Neural cell (in vitro differentiated cells): ENCODE measurements at regions not wholly inside any gene's neighbourhood (a gene's known extent, or its start where the extent isn't known, plus 50 kb on each side); places are given as distances from the start of the nearest gene placed in this dataset.

Experiments used
- H2AFZ ChIP-seq: fragments of 200-600, 300-800 bp; sonication (generic), shearing (Covaris generic); 2 replicates; pipeline ENCODE4 v1.6.0; 2014; ENCODE audit warnings: low read depth, mild to moderate bottlenecking, antibody characterized with exemption, low read length, moderate library complexity
- H3F3A ChIP-seq: fragments of 200-600 bp; shearing (Covaris generic); 2 replicates; pipeline ENCODE4 v1.6.1; 2016; ENCODE audit warnings: mild to moderate bottlenecking, moderate library complexity, mixed read lengths, antibody characterized with exemption, low read length; ENCODE audit not compliant: insufficient read depth, poor library complexity, severe bottlenecking
- H3K27ac ChIP-seq: fragments of 200-600, 300-800 bp; sonication (generic), shearing (Covaris generic); 2 replicates; pipeline ENCODE4 v1.5.1; 2014; ENCODE audit warnings: mild to moderate bottlenecking, low read length, moderate library complexity
- H3K27me3 ChIP-seq: fragments of 300-800, 200-600 bp; sonication (generic), shearing (Covaris generic); 2 replicates; pipeline ENCODE4 v1.6.0; 2014; ENCODE audit warnings: mild to moderate bottlenecking, low read depth, low read length, moderate library complexity; ENCODE audit not compliant: insufficient read depth
- H3K36me3 ChIP-seq: fragments of 300-800, 200-600 bp; sonication (generic), shearing (Covaris generic); 2 replicates; pipeline ENCODE4 v1.5.1; 2014; ENCODE audit warnings: mild to moderate bottlenecking, antibody characterized with exemption, low read length, moderate library complexity; ENCODE audit not compliant: insufficient read depth
- H3K4me2 ChIP-seq: fragments of 300-800, 200-600 bp; sonication (generic), shearing (Covaris generic); 2 replicates; pipeline ENCODE4 v1.6.0; 2014; ENCODE audit warnings: mild to moderate bottlenecking, low read length
- H3K4me3 ChIP-seq: fragments of 300-800, 200-600 bp; sonication (generic), shearing (Covaris generic); 2 replicates; pipeline ENCODE4 v1.5.1; 2014; ENCODE audit warnings: mild to moderate bottlenecking, low read length, moderate library complexity
- H3K79me2 ChIP-seq: fragments of 200-600 bp; shearing (Covaris generic); replicated peaks from 2 replicates; pipeline ENCODE4 v1.6.0; 2014; ENCODE audit warnings: mild to moderate bottlenecking, low read length, moderate library complexity; ENCODE audit not compliant: insufficient read depth
- H3K9ac ChIP-seq: fragments of 300-800, 200-600 bp; sonication (generic), shearing (Covaris generic); 2 replicates; pipeline ENCODE4 v1.6.1; 2016; ENCODE audit warnings: mild to moderate bottlenecking, low read length, mixed read lengths
- H3K9me2 ChIP-seq: fragments of 200-600 bp; shearing (Covaris generic); 2 replicates; pipeline ENCODE4 v1.6.1; 2016; ENCODE audit warnings: mild to moderate bottlenecking, low read length, mixed read lengths; ENCODE audit not compliant: insufficient read depth
- H3K9me3 ChIP-seq: fragments of 200-600, 300-800 bp; sonication (generic), shearing (Covaris generic); 2 replicates; pipeline ENCODE4 v1.6.1; 2016; ENCODE audit warnings: mild to moderate bottlenecking, mixed run types, low read length, moderate library complexity, mixed read lengths
- H4K20me1 ChIP-seq: fragments of 200-600 bp; shearing (Covaris generic); 2 replicates; pipeline ENCODE4 v1.6.1; 2016; ENCODE audit warnings: mild to moderate bottlenecking, mixed run types; ENCODE audit not compliant: insufficient read depth
- EP300 ChIP-seq: fragments of 450-650 bp; conservative IDR thresholded peaks from 2 replicates; pipeline ENCODE4 v1.6.1; 2014; ENCODE audit warnings: antibody characterized with exemption, mild to moderate bottlenecking, moderate library complexity; ENCODE audit not compliant: poor library complexity, severe bottlenecking
- EZH2 ChIP-seq: fragments of 200-600, 300-800 bp; shearing (Covaris generic), sonication (generic); IDR thresholded peaks from 2 replicates; pipeline ENCODE4 v1.6.1; 2014; ENCODE audit warnings: antibody characterized with exemption, low read length, borderline replicate concordance, mild to moderate bottlenecking; ENCODE audit not compliant: insufficient read depth, poor library complexity, severe bottlenecking
- MXI1 ChIP-seq: fragments of 450-650 bp; conservative IDR thresholded peaks from 2 replicates; pipeline ENCODE4 v1.6.1; 2014; ENCODE audit warnings: antibody characterized with exemption, mild to moderate bottlenecking; ENCODE audit not compliant: poor library complexity, severe bottlenecking
- POLR2AphosphoS5 ChIP-seq: IDR thresholded peaks from 2 replicates; pipeline ENCODE4 v1.6.1; 2012
- RAD21 ChIP-seq: fragments of 450-650 bp; conservative IDR thresholded peaks from 2 replicates; pipeline ENCODE4 v1.6.1; 2014; ENCODE audit warnings: antibody characterized with exemption, mild to moderate bottlenecking, moderate library complexity
- SMC3 ChIP-seq: fragments of 450-650 bp; conservative IDR thresholded peaks from 2 replicates; pipeline ENCODE4 v1.6.1; 2014; ENCODE audit warnings: antibody characterized with exemption, mild to moderate bottlenecking, moderate library complexity; ENCODE audit not compliant: poor library complexity
- TAF1 ChIP-seq: IDR thresholded peaks from 2 replicates; pipeline ENCODE4 v1.6.1; 2012; ENCODE audit warnings: low read depth
- TF ChIP-seq, protein P1 (sequence below): fragments of 450-650 bp; IDR thresholded peaks from 2 replicates; pipeline ENCODE4 v1.5.1; 2014; ENCODE audit warnings: antibody characterized with exemption, mild to moderate bottlenecking, moderate library complexity; ENCODE audit not compliant: poor library complexity, severe bottlenecking
- TF ChIP-seq, protein P2 (sequence below): IDR thresholded peaks from 2 replicates; pipeline ENCODE4 v1.6.1; 2012; ENCODE audit warnings: borderline replicate concordance

DNA sequence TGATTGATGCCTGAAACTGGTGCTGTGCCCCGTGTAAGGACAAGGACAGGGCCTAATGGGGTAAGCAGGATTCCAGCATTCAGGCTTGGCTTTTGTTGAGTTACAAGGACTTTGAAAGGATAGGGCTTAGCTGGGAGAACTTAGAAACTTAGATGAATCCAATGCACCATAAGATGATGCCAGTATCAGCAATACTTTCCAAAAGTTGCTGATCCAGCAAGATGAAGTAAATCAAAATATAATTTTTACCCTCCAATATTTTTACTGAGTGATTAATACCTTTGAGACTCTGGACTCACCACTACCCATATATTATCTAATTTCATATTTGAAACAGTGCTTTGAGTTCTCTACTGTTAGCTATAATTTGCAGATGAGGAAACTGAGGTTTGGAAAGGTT is 354.5 kb upstream of the ATP5MC3 start:
- no peak overlapping the region for H3K9ac ChIP-seq
- H3K9me2 ChIP-seq, result no peaks in the 10 kb centered on the region
- no peaks in the 10 kb centered on the region for H3K36me3 ChIP-seq
- H3F3A ChIP-seq, result no peaks in the 10 kb centered on the region
- no peak overlapping the region for H3K4me3 ChIP-seq
- TF ChIP-seq, protein P1, sequence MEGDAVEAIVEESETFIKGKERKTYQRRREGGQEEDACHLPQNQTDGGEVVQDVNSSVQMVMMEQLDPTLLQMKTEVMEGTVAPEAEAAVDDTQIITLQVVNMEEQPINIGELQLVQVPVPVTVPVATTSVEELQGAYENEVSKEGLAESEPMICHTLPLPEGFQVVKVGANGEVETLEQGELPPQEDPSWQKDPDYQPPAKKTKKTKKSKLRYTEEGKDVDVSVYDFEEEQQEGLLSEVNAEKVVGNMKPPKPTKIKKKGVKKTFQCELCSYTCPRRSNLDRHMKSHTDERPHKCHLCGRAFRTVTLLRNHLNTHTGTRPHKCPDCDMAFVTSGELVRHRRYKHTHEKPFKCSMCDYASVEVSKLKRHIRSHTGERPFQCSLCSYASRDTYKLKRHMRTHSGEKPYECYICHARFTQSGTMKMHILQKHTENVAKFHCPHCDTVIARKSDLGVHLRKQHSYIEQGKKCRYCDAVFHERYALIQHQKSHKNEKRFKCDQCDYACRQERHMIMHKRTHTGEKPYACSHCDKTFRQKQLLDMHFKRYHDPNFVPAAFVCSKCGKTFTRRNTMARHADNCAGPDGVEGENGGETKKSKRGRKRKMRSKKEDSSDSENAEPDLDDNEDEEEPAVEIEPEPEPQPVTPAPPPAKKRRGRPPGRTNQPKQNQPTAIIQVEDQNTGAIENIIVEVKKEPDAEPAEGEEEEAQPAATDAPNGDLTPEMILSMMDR, result no peak
- TF ChIP-seq EP300 (no peak), POLR2AphosphoS5 (no peak), MXI1 (no peak), SMC3 (no peak), RAD21 (no peak), TAF1 (no peak)
- TF ChIP-seq, protein P2, sequence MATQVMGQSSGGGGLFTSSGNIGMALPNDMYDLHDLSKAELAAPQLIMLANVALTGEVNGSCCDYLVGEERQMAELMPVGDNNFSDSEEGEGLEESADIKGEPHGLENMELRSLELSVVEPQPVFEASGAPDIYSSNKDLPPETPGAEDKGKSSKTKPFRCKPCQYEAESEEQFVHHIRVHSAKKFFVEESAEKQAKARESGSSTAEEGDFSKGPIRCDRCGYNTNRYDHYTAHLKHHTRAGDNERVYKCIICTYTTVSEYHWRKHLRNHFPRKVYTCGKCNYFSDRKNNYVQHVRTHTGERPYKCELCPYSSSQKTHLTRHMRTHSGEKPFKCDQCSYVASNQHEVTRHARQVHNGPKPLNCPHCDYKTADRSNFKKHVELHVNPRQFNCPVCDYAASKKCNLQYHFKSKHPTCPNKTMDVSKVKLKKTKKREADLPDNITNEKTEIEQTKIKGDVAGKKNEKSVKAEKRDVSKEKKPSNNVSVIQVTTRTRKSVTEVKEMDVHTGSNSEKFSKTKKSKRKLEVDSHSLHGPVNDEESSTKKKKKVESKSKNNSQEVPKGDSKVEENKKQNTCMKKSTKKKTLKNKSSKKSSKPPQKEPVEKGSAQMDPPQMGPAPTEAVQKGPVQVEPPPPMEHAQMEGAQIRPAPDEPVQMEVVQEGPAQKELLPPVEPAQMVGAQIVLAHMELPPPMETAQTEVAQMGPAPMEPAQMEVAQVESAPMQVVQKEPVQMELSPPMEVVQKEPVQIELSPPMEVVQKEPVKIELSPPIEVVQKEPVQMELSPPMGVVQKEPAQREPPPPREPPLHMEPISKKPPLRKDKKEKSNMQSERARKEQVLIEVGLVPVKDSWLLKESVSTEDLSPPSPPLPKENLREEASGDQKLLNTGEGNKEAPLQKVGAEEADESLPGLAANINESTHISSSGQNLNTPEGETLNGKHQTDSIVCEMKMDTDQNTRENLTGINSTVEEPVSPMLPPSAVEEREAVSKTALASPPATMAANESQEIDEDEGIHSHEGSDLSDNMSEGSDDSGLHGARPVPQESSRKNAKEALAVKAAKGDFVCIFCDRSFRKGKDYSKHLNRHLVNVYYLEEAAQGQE, result no peak
- H3K27me3 ChIP-seq, result no peaks in the 10 kb centered on the region
- H3K4me2 ChIP-seq, result no peak overlapping the region
- H3K79me2 ChIP-seq, result no peaks in the 10 kb centered on the region
- no peak overlapping the region for H2AFZ ChIP-seq
- H3K9me3 ChIP-seq, result peaks cover 3% of the 10 kb centered on the region
- no peak overlapping the region for H3K27ac ChIP-seq
- H4K20me1 ChIP-seq, result no peaks in the 10 kb centered on the region

DNA sequence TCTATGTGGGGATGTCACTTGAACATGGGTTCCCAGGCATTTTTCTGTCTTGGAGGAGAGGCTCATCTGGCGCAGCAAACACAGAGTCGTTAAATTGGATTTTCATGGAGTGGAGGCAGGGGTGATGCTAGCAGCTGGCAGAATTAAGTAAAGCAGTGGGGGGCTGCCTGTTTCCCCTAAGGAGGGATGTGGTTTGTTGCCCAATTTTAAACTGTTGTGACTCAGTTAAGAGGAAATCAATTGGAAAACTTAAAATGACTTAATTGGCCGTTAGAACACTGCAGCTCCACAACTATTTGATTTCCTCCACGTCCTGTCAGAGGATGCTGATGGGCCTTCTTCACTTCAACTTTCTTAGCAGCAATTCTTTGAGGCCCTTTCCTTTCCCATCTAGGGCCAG is 354.1 kb upstream of the ATP5MC3 start:
- no peaks in the 10 kb centered on the region for H3K36me3 ChIP-seq
- no peak overlapping the region for H3K4me3 ChIP-seq
- H4K20me1 ChIP-seq, result no peaks in the 10 kb centered on the region
- no peak overlapping the region for H3K27ac ChIP-seq
- H3K9ac ChIP-seq, result no peak overlapping the region
- no peaks in the 10 kb centered on the region for H3F3A ChIP-seq
- H3K9me3 ChIP-seq, result peaks cover 5% of the 10 kb centered on the region
- no peaks in the 10 kb centered on the region for H3K79me2 ChIP-seq
- no peaks in the 10 kb centered on the region for H3K27me3 ChIP-seq
- H3K4me2 ChIP-seq, result no peak overlapping the region
- TF ChIP-seq SMC3 (no peak), POLR2AphosphoS5 (no peak), MXI1 (no peak), TAF1 (no peak), EZH2 (no peak)
- TF ChIP-seq, protein P1, result no peak
- no peak overlapping the region for H2AFZ ChIP-seq
- H3K9me2 ChIP-seq, result no peaks in the 10 kb centered on the region
